ENCODE measurements at regions not wholly inside any gene's neighbourhood (a gene's known extent, or its start where the extent isn't known, plus 50 kb on each side); places are given as distances from the start of the nearest gene placed in this dataset.
"Not testable (repeated sequence)": the region's sequence is repeated elsewhere in the genome, so short reads cannot be mapped to it uniquely, and the experiment has no call there.

DNA sequence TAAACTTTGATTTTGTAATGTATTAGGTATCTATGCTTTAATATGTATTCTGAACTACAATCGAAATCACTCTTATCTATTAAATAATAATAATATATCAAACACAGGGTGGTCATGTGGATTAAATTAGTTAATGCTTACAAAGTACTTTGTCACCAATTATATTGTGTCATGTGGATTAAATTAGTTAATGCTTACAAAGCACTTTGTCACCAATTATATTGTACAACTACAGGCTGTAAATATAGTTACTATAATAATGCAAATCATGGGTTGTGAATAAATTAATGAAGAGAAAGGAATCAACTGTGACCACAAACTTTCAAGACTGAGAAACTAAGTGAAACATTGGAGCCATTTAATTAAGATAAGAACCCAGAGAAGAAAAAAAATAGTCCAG, 1929.1 kb upstream of the PCDH20 start:
- no peak for DNase-seq (ENCODE audit: low read depth in 2 of 2)

DNA sequence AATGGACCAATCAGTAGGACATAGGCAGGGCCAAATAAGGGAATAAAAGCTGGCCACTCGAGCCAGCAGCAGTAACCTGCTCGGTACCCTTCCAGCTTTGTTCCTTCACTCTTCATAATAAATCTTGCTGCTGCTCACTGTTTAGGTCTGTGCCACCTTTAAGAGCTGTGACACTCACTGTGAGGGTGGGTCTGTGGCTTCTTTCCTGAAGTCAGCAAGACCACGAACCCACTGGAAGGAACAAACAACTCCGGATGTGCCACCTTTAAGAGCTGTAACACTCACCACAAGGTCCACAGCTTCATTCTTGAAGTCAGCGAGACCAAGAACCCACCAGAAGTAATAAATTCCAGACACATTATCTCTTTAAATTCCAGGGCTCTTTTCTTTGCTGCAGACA, 1922.3 kb upstream of the PCDH20 start:
- no peak for DNase-seq (ENCODE audit: low read depth in 2 of 2)

DNA sequence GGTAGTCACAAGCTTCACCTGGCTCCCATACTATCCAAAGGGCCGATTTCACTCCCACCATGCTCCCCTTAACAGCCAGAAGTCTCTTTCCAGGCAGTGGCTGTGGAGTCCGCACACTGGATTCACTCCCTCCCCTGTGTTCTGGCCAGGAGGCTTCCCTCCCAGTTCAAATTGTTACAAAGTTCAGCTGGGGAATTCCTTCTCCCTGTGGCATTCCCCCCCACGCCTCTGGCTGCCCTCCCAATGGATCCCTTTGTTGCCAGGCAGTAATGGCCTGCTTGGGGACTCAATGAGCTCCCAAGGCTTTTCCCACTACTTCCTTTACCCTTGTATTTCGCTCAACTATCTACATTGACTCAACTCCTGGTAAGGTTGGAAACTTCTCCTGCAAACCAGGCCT, 1921.4 kb upstream of the PCDH20 start:
- DNase-seq (ENCODE audit: low read depth in 2 of 2): no peak

DNA sequence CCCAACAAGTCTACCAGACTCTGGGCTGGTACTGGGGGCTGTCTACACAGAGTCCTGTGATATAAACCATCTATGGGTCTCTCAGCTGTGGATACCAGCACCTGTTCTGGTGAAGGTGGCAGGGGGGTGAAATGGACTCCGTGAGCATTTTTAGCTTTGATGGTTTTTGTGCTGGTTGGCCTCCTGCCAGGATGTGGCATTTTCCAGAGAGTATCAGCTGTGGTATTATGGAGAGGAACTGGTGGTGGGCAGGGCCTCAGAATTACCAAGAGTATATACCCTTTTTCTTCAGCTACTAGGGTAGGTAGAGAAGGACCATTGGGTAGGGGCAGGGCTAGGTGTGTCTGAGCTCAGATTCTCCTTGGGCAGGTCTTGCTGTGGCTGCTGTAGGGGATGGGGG, 1920.9 kb upstream of the PCDH20 start:
- no peak for DNase-seq (ENCODE audit: low read depth in 2 of 2)

DNA sequence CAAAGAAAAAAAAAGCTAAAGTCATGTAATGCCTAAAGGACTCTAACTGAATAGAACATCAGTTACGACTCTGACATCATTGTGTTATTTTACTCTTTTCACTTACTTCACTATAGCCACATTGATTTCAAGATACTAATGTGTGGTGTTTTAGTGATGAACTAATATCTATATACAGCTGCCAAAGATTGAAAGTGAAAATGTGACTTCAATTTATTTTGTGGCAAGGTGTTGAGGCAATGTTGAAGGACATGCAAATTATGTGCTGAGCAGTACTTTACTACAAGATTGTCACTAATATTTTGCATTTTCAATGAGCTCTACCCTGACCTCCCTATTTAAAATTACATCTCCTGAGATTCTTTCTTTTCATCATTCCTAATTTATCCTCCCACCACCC, 1911.9 kb upstream of the PCDH20 start:
- DNase-seq (ENCODE audit: low read depth in 2 of 2): no peak

DNA sequence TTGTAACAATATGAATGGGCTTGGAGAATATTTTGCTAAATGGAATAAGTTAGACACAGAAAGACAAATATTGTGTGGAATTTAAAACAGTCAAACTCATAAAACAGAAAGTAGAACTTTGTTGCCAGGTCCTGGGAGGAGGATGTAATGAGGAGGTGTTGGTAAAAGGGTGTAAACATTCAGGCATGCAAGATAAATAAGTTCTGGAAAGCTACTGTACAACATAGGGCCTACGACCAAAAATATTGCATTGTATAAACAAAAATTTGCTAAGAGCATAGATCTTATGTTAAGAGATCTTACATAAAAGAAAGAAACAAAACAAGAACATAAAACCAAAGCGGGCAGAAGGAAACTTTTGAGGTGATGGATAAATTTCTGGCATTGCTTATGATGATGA, 1907.8 kb upstream of the PCDH20 start:
- no peak for DNase-seq (ENCODE audit: low read depth in 2 of 2)

DNA sequence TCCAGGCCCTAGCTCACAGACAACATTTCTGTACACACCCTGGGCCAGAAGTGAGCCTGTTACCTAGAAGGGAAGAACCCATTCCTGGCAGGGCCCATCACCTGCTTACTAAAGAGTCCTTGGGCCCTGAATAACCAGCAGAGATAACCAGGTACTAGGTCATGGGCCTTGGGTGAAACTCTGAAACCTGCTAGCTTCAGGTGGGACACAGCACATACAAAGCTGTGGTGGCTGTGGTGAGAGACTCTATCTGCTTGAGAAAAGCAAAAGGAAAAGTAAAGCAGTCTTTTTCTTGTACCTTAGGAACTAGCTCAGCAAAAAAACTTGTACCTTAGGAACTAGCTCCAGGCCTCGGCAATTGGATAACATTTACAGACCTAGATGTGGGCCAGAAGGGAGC, 1895.9 kb upstream of the PCDH20 start:
- DNase-seq (ENCODE audit: low read depth in 2 of 2): no peak

DNA sequence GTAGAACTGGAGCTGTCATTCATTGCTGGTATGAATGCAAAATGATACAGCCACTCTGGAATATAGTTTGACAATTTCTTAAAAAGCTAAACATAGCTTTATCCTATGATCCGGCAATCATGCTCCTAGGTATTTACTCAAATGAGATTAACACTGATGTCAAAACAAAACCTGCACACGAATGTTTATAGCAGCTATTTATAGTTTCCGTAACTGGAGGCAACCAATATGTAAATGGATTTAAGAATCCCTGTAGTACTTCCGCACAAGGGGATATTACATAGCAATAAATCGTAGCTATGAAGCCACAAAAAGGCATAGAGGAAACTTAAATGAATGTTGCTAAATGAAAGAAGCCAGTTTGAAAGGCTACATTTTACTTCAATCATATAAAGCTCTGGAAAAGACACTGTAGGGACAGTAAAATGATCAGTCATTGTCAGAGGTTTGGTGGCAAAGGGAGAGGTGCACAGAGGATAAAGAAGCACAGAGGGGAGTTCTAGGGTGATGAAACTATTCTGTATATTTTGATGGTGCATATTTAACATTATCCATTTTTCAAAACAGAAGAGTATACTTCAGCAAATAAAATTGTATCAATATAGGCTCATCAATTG, 1893.0 kb upstream of the PCDH20 start:
- DNase-seq (ENCODE audit: low read depth in 2 of 2): no peak

DNA sequence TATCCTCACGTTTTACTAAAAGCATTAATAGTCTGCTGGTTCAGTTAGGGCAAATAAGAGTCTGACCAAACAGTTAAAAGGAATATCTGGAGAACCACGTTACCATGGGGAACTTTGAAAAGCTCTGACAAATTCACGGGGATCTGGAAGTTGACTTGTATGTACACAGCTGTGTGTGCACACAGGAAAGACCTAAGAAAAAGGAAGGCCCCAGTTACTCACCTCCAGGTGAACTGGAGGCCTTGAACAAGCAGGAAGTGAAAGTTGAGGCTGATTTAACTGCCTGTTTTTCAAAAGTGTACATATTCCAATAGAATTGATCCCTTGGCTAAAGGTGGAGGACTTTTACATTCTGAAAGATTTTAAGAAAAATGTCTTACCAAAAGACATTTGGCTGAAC, 1891.6 kb upstream of the PCDH20 start:
- no peak for DNase-seq (ENCODE audit: low read depth in 2 of 2)

DNA sequence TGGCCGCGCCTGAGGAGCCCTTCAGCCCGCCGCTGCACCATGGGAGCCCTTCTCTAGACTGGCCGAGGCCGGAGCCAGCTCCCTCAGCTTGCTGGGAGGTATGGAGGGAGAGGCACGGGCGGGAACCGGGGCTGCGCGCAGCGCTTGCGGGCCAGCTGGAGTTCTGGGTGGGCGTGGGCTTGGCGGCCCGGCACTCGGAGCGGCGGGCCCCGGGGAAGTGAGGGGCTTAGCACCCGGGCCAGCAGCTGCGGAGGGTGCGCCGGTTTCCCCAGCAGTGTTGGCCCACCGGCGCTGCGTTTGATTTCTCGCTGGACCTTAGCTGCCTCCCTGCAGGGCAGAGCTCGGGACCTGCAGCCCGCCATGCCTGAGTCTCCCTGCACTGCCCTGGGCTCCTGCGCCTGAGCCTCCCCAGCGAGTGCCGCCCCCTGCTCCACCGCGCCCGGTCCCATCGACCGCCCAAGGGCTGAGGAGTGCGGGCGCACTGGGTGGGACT, 1890.0 kb upstream of the PCDH20 start:
- no peak for DNase-seq (ENCODE audit: low read depth in 2 of 2)

DNA sequence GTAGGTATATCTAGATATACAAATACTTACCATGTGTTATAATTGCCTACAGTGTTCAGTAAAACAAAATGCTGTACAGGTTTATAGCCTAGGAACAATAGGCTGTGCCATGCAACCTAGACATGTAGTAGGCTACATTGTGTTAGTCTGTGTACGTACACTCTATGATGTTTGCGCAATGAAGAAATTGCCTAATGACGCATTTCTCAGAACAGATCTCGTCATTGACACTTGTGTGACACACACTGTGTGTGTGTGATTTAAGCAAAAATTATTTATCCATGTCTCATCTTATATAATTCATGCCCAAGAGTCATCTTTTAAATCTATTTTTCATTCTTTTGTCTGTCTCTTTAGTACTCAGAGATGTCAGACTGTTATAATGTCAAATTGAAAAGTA, 1888.8 kb upstream of the PCDH20 start:
- no peak for DNase-seq (ENCODE audit: low read depth in 2 of 2)

DNA sequence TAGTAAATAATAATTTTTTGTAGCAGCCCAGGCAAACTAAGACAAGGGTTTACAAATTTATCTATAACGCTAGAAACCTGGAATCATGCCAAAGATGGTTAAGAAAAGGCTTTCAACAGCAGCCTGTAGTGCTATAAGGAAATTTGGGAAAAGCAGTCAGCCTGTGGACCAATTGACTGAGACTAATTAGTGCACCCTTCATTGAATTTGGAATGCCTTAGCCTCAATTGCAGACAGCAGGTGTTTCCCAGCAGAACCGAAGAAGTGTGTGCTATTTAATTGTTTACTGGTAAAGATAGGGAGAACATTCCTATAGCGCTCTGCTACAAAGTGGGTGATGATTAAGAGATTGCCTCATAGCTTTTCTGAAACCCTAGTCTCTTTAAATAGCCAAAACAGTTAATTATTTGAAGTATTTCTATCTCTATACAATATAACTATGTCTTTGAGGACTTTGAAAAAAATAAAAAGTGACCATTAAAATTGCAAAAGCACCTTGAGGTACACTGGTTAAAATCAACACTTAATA, 1884.3 kb upstream of the PCDH20 start:
- DNase-seq (ENCODE audit: low read depth in 2 of 2): no peak

DNA sequence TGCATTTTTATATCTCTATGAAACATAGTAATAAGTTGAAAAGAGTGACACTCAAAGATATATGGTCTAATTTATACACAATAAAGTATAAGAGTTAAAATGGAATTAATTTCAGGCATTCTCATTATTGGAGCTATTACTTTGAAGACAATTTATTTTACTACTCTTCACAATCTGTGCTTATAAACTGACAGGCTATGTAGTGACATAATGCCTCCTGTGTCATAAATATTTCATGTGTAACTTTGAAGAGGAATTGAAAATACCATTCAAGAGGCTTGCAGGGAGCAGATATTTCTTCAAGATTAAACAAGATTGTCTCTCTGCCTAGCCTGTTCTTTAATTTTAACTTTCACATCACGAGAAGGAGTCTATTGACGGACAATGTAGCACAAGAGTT, 1881.5 kb upstream of the PCDH20 start:
- DNase-seq (ENCODE audit: low read depth in 2 of 2): no peak

DNA sequence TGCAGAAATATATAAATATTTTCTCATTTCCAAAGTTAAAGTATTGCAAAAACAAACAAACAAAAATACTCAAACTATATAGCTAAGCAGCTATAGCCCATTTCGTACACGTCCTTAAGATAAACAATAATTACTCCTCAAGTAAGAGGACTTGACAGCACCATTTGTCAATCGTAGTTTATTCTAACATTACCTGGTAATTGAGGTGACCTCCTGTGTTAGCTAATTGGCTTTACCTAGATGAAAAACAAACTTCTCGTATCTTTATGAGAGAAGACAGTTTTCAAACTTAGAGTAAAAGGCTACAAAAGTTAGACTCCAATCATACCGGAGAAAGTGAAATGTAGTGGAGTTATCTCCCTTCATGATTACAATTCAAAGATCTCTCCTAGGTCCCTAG, 1876.1 kb upstream of the PCDH20 start:
- DNase-seq (ENCODE audit: low read depth in 2 of 2): no peak

DNA sequence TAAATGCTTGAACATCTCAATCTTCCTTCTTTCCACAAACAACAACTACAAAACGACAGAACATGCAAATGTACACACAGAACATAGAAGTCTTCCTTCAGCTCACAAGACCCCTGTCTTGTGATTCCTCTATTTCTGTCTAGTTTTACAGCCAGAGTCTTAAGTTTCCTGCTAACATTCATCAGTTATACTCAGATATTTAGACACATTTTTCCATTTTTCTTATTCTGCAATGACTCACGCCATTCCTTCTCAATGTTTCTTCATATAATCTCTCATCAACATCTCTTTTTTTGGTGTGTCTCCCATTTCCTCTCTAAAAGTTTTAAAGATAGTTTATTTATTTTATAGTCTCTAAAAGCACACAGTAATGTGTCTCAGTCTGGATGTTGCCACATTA, 1872.9 kb upstream of the PCDH20 start:
- no peak for DNase-seq (ENCODE audit: low read depth in 2 of 2)

DNA sequence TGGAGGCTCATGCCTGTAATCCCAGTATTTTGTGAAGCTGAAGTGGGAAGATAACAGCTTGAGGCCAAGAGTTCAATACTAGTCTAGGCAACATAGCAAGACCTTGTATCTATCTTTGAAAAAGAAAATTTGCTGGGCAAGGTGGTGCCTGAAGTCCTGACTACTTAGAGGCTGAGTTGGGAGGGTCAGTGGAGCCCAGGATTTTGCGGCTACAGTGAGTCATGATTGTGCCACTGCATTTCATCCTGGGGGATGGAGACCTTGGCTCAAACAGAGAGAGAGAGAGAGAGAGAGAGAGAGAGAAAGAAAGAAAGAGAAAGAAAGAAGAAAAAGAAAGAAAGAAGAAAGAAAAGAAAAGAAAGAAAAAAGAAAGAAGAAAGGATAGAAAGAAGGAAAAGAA, 1872.3 kb upstream of the PCDH20 start:
- DNase-seq (ENCODE audit: low read depth in 2 of 2): no peak

DNA sequence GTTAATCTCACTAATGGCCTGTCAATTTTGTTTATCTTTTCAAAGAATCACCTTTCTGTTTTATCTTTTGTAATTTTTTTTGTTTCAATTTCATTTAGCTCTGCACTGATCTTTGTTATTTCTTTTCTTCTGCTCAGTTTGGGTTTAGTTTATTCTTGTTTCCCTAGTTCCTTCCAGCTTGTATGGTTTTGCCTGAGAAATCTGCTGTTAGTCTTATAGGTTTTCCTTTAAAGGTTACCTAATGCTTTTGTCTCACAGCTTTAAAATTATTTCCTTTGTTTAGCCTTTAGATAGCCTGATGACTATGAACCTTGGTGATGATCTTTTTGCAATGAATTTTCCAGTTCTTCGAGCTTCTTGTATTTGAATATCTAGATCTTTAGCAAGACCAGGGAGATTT, 1869.8 kb upstream of the PCDH20 start:
- no peak for DNase-seq (ENCODE audit: low read depth in 2 of 2)

DNA sequence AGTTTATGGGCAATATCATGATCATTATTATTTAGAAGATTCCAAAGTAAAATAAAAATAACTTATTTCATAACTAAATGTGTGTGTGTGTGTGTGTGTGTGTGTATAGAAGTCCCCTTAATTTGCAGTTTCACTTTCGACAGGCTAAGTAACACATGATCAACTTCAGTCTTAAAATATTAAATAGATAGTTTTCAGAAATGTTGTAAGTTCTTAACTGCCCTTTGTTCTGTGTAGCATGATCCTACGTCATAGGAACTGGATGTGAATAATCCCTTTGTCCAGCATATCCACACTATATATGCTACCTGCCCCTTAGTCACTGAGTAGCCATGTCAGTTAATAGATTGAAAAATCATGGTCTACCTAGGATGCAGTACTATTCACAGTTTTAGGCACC, 1863.5 kb upstream of the PCDH20 start:
- no peak for DNase-seq (ENCODE audit: low read depth in 2 of 2)

DNA sequence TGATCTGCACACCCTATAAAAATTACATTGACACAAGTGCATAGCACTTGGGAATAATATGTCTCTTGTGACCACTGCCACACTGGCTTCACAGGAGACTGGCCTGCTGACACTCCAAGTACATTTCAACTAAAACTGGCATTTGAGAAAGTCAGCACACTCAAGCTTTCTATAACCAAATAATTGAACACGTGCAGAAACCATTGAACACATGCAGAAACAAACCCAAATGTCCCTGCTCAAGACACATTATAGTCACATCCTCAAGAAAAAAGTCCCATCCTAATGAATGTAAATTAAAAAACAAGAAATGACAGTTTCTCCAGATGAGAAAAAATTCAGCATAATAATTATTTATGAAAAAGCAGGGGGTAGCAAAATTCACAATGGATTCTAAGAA, 1859.1 kb upstream of the PCDH20 start:
- DNase-seq (ENCODE audit: low read depth in 2 of 2): no peak

DNA sequence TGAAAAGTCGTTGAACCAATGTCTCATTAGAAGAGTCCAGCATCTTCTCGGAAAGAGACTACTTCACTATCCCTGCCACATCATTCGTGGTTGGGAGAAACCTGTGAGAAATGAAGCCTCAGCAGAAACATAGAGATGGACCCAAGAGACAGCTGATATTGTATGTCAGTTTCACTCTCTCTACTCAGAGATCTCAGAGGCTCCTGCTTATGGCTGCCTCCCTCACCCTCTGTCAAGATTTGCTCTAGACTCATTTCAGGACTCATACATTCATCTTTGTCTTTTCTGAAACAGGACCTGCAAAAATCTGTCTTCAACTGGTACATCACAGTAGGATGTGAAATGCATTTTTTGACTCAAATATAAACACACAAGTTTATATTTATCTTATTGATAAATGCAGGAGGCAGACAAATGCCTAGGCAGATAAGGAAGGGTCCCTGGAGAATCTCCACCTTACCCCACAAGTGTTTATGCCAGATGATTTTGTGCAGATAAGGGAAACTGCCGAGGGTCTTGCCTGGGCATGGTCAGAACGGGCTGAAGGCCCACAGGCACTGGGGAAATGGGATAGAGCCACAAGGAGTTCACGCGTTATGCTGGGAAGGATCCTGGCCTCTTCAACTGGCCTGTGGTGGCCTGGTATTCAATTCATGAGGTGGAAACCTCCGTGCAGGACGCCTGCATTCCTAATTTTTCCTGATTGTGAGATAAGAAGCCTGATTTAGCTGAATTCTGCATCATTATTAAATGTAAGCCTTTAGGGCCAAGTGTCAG, 1834.0 kb upstream of the PCDH20 start:
- DNase-seq (ENCODE audit: low read depth in 2 of 2): no peak

DNA sequence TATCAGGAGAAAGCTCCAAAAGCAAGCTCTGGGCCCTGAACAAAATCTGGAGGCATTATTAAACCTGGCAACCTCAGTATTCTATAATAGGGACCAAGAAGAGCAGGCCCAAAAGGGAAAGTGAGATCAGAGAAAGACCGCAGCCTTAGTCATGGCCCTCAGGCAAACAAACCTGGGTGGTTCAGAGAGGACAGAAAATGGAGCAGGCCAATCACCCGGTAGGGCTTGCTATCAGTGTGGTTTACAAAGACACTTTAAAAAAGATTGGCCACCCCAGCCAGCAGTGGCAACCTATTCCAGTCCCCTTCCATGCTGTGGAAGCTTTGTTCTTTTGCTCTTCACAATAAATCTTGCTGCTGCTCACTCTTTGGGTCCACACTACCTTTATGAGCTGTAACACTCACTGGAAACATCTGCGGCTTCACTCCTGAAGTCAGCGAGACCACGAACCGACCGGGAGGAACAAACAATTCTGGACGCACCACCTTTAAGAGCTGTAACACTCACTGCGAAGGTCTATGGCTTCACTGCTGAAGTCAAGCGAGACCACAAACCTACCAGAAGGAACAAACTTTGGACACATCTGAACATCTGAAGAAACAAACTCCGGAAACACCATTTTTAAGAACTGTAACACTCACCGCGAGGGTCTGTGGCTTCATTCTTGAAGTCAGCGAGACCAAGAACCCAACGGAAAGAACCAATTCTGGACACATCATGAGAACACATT, 1821.2 kb upstream of the PCDH20 start:
- DNase-seq (ENCODE audit: low read depth in 2 of 2): not testable (repeated sequence)

DNA sequence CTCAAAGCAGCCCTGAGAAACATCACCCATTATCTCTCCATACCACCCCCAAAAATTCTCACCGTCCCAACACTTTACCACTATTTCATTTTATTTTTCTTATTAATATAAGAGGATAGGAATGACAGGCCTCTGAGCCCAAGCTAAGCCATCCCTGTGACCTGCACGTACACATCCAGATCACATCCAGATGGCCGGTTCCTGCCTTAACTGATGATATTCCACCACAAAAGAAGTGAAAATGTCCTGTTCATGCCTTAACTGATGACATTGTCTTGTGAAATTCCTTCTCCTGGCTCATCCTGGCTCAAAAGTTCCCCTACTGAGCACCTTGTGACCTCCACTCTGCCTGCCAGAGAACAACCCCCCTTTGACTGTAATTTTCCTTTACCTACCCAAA, 1802.9 kb upstream of the PCDH20 start:
- not testable (repeated sequence) for DNase-seq (ENCODE audit: low read depth in 2 of 2)
